Thymus (tissue), 11 donors: ENCODE measurements at regions not wholly inside any gene's neighbourhood (a gene's known extent, or its start where the extent isn't known, plus 50 kb on each side); places are given as distances from the start of the nearest gene placed in this dataset.

Experiments used
- DNase-seq, 9 donors: peaks; one replicate each; pipeline ENCODE4 v3.0.0-alpha.2; 2013; ENCODE audit warnings: low spot score in 9 of 9, low read depth in 6 of 9, missing footprints in 1 of 9
- H3K27ac ChIP-seq, 2 donors: one replicate each; pipeline ENCODE4 v1.5.1; 2013; ENCODE audit warnings: control low read depth in 1 of 2, low read depth in 1 of 2, low read length in 1 of 2, mild to moderate bottlenecking in 1 of 2, moderate library complexity in 1 of 2
- H3K27me3 ChIP-seq, 2 donors: one replicate each; pipeline ENCODE4 v1.5.1; 2013; ENCODE audit warnings: low read length in 1 of 2; ENCODE audit not compliant: control insufficient read depth in 2 of 2, insufficient read depth in 1 of 2
- H3K36me3 ChIP-seq, 2 donors: one replicate each; pipeline ENCODE4 v1.5.1; 2013; ENCODE audit warnings: low read length in 1 of 2, mild to moderate bottlenecking in 1 of 2, moderate library complexity in 1 of 2; ENCODE audit not compliant: control insufficient read depth in 2 of 2, insufficient read depth in 2 of 2
- H3K4me1 ChIP-seq, 2 donors: one replicate each; pipeline ENCODE4 v1.5.1; 2013; ENCODE audit warnings: low read length in 2 of 2; ENCODE audit not compliant: control insufficient read depth in 2 of 2, insufficient read depth in 2 of 2
- H3K4me3 ChIP-seq, 2 donors: one replicate each; pipeline ENCODE4 v1.5.1; 2013; ENCODE audit warnings: low read length in 2 of 2, control low read depth in 1 of 2, mild to moderate bottlenecking in 1 of 2
- H3K9me3 ChIP-seq, 2 donors: one replicate each; pipeline ENCODE4 v1.5.1; 2013; ENCODE audit warnings: low read length in 1 of 2, mild to moderate bottlenecking in 1 of 2; ENCODE audit not compliant: control insufficient read depth in 2 of 2, insufficient read depth in 1 of 2
- WGBS: extraction: QIAGEN DNeasy Blood & Tissue Kit; methylation state at CpG from one replicate; pipeline ENCODE4 v1.1.7; 2013; 5-methylcytosine and 5-hydroxymethylcytosine counted together
- donor health status: healthy.

DNA sequence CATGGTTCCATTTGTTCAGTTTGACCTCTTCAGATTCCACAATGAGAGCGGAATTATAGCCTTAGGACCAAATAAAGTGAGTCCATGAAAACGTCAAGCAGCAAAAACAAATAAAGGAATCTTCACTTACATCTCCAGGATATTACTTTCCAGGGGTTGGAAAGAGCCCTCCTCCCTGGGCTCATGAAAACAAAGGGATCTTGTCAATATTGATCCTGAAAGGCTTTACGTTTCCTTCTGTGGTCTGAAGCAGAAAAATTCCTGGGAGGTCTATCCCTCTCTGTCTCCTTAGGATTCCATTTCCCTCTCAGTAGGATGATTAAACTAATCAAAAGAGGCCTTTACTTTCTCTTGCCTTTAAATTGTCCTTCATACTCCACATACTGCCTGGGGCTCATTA, 293.5 kb downstream of the GPAM start:
- no peak overlapping the region for H3K27ac ChIP-seq
- H3K4me3 ChIP-seq: no peak overlapping the region
- WGBS: 74% methylated on average over 3 of the region's 3 CpGs
- no peaks in the 10 kb centered on the region for H3K27me3 ChIP-seq
- H3K9me3 ChIP-seq: no peaks in the 10 kb centered on the region
- DNase-seq: no peak
- H3K4me1 ChIP-seq: no peaks in the 10 kb centered on the region
- H3K36me3 ChIP-seq: no peaks in the 10 kb centered on the region

- WGBS: 55% methylated on average over 4 of the region's 4 CpGs
- Histone ChIP-seq H3K4me1 (no peaks in the 10 kb centered on the region), H3K27me3 (no peaks in the 10 kb centered on the region), H3K27ac (no peak overlapping the region), H3K9me3 (no peaks in the 10 kb centered on the region), H3K36me3 (no peaks in the 10 kb centered on the region), H3K4me3 (no peak overlapping the region)
- DNase-seq: no peak
Measured at GRCh38 chr10:111916011-111916410, 267.6 kb downstream of the GPAM start.

DNA sequence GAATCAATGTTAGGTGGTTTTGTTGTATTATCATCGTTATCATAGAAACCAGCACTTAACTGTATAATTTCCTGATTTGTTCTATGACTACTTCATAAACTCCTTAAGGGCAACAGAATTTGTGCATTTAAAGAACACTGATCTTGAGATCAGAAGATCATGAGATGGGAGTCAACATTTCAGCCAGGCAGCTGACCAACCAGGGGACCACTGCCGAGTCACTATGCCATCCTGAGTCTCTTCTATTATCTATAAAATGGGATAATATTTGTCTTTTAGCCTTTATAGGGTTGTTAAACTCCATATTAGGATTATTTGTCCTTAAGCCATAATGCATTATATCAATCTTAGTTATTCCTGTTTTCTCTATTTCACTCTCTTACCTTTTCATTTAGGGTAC, 261.7 kb downstream of the GPAM start:
- no peak overlapping the region for H3K4me3 ChIP-seq
- WGBS: 90% methylated on average over 2 of the region's 2 CpGs
- H3K36me3 ChIP-seq: no peaks in the 10 kb centered on the region
- no peaks in the 10 kb centered on the region for H3K9me3 ChIP-seq
- H3K27ac ChIP-seq: no peak overlapping the region
- no peak for DNase-seq
- no peaks in the 10 kb centered on the region for H3K4me1 ChIP-seq
- no peaks in the 10 kb centered on the region for H3K27me3 ChIP-seq

DNA sequence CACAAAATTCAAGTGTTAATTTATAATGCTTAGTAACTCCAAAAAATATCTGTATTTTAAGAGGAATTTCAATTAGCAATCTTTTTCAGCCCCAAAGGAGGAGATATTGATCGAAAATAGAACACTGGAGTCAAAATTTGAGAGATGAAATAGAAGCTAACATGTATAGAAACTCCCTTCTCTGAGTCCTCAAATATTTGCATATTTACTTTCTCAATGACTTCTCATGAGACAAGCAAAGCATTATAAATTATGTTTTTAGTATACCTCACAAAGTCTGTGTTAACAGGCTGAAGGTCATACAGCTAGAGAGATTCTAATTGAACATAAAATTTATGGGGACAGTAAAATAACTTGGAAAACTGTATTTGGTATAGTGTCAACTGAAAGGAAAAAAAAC, 260.5 kb downstream of the GPAM start:
- Histone ChIP-seq H3K27ac (no peak overlapping the region), H3K4me3 (no peak overlapping the region), H3K4me1 (no peaks in the 10 kb centered on the region), H3K27me3 (no peaks in the 10 kb centered on the region), H3K9me3 (no peaks in the 10 kb centered on the region), H3K36me3 (no peaks in the 10 kb centered on the region)
- WGBS: 78% methylated on average over 1 of the region's 1 CpG
- DNase-seq: no peak

GRCh38 chr10:111926286-111926685, 257.3 kb downstream of the GPAM start:
- no peaks in the 10 kb centered on the region for H3K27me3 ChIP-seq
- no peaks in the 10 kb centered on the region for H3K4me1 ChIP-seq
- WGBS: 87% methylated on average over 6 of the region's 6 CpGs
- no peak overlapping the region for H3K27ac ChIP-seq
- no peak for DNase-seq
- H3K36me3 ChIP-seq: no peaks in the 10 kb centered on the region
- no peaks in the 10 kb centered on the region for H3K9me3 ChIP-seq
- H3K4me3 ChIP-seq: no peak overlapping the region

DNA sequence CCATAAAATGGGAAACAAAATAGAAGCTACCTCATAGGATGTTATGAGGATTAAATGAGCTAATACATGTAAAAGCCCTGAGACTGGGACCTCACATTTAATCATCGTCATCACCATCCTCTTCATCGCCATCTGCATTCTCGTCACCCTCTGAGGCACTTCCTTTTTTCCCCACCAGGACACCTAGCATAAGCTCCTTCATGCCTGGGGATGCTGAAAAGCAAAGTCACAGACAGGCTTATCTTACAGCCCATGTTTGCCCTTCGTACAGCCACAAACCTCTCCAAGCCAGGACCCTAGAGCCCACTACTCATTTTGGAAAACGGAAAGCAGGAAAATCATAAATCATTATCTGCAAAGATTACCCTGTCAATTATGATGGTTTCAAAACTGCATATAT, 249.6 kb downstream of the GPAM start:
- Histone ChIP-seq H3K27me3 (no peaks in the 10 kb centered on the region), H3K4me1 (no peaks in the 10 kb centered on the region), H3K9me3 (no peaks in the 10 kb centered on the region), H3K4me3 (no peak overlapping the region), H3K36me3 (no peaks in the 10 kb centered on the region), H3K27ac (no peak overlapping the region)
- 74% methylated on average over 5 of the region's 5 CpGs for WGBS
- no peak for DNase-seq

- H3K27me3 ChIP-seq: no peaks in the 10 kb centered on the region
- no peaks in the 10 kb centered on the region for H3K4me1 ChIP-seq
- H3K4me3 ChIP-seq: no peak overlapping the region
- H3K36me3 ChIP-seq: no peaks in the 10 kb centered on the region
- no peak for DNase-seq
- no peak overlapping the region for H3K27ac ChIP-seq
- no peaks in the 10 kb centered on the region for H3K9me3 ChIP-seq
- 95% methylated on average over 1 of the region's 1 CpG for WGBS
Measured at GRCh38 chr10:111934931-111935330, 248.6 kb downstream of the GPAM start.

DNA sequence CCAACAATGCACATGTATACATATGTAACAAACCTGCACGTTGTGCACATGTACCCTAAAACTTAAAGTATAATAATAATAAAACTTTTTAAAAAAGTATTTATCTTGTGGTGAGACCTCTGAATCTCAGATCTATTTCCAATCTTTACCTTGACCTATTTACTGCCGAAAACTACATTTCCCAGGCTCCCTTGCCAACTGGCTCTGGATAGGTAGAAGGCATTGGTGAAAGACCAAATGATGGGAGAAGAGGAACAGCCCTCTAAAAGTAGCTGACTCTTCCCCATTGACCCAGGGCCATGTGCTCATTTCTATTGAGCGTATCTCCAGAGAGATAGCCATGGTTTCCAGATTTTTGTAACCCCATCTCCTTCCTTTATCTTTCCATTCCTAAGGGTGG, 247.4 kb downstream of the GPAM start:
- no peak overlapping the region for H3K4me3 ChIP-seq
- no peaks in the 10 kb centered on the region for H3K27me3 ChIP-seq
- H3K27ac ChIP-seq: no peak overlapping the region
- 90% methylated on average over 3 of the region's 3 CpGs for WGBS
- DNase-seq: no peak
- H3K36me3 ChIP-seq: no peaks in the 10 kb centered on the region
- H3K4me1 ChIP-seq: no peaks in the 10 kb centered on the region
- no peaks in the 10 kb centered on the region for H3K9me3 ChIP-seq

DNA sequence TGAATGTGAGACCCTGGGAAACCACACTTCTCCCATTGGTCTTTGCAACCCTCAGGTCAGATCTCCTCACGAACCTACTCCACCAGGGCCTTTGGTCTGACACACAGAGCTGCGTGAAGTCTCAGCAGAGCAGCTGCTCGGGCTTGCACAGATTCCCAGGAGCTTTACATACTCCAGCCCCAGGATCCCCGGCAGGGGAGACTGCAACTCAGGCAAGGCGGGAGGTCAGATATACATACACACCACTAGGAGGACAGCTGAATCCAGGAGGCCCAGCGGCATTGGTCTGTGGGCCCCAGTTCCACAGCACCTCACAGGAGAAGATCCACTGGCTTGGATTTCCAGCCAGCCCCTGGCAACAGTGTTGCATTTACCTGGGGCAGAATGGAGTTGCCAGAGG, 239.2 kb downstream of the GPAM start:
- H3K4me3 ChIP-seq: no peak overlapping the region
- H3K9me3 ChIP-seq: peaks cover 0 to 3% of the 10 kb centered on the region in 2 donors
- H3K36me3 ChIP-seq: no peaks in the 10 kb centered on the region
- no peaks in the 10 kb centered on the region for H3K4me1 ChIP-seq
- WGBS: 93% methylated on average over 6 of the region's 6 CpGs
- H3K27me3 ChIP-seq: no peaks in the 10 kb centered on the region
- DNase-seq: no peak
- no peak overlapping the region for H3K27ac ChIP-seq

DNA sequence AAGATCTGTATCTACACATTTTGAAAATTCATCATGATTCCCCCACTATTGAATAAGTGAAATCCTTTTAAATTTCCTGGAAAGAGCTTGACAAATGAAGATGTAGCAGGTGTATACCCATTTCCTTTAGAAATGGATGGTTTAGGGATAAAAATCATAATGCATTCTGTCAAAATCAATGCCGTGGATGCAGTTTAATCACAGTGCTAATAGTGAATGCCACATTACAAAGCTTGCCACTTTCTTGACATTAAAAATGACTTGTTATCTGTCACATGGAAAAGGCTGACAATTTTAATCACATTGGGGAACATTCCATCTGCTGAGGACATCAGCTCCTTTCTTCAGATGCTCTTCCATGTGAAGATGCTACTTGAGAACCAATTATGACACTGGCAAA, 229.6 kb downstream of the GPAM start:
- Histone ChIP-seq H3K27ac (no peak overlapping the region), H3K36me3 (no peaks in the 10 kb centered on the region), H3K4me3 (no peak overlapping the region), H3K9me3 (no peaks in the 10 kb centered on the region), H3K4me1 (no peaks in the 10 kb centered on the region), H3K27me3 (no peaks in the 10 kb centered on the region)
- WGBS: 84% methylated on average over 1 of the region's 1 CpG
- no peak for DNase-seq
